ENCODE measurements at regions not wholly inside any gene's neighbourhood (a gene's known extent, or its start where the extent isn't known, plus 50 kb on each side); places are given as distances from the start of the nearest gene placed in this dataset.

DNA sequence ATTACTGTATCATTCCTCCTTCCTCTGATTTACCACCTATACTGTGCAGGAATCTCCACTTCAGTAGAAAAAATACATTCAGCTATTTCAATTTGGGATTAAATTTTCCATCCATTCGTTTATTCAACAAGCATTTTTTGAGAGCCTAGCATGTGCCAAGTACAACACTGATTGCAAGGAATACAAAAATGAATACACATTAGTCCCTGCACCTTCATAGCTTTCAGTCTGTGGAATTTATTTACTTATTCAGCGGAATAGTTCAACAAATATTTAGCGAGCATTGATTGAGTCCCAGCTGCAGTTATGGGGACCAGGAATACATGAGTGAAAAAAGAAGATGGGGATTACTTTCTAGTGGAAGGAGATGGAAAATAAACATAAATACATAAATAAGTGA, 606.8 kb upstream of the TBL1XR1 start:
- TF ChIP-seq, protein P1, sequence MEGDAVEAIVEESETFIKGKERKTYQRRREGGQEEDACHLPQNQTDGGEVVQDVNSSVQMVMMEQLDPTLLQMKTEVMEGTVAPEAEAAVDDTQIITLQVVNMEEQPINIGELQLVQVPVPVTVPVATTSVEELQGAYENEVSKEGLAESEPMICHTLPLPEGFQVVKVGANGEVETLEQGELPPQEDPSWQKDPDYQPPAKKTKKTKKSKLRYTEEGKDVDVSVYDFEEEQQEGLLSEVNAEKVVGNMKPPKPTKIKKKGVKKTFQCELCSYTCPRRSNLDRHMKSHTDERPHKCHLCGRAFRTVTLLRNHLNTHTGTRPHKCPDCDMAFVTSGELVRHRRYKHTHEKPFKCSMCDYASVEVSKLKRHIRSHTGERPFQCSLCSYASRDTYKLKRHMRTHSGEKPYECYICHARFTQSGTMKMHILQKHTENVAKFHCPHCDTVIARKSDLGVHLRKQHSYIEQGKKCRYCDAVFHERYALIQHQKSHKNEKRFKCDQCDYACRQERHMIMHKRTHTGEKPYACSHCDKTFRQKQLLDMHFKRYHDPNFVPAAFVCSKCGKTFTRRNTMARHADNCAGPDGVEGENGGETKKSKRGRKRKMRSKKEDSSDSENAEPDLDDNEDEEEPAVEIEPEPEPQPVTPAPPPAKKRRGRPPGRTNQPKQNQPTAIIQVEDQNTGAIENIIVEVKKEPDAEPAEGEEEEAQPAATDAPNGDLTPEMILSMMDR (IDR thresholded peaks at IDR 0.05) = no peak
- TF ChIP-seq POLR2A (IDR thresholded peaks at IDR 0.05) = no peak
